DND-41 (cell line): ENCODE measurements at regions not wholly inside any gene's neighbourhood (a gene's known extent, or its start where the extent isn't known, plus 50 kb on each side); places are given as distances from the start of the nearest gene placed in this dataset.

ENCODE experiments used
- ATAC-seq: fragments of 200-7000 bp; cut with Tn5 transposase; 3 replicates; pipeline ENCODE4 v1.9.1; 2021; ENCODE audit warnings: low read depth; ENCODE audit not compliant: insufficient read depth
- DNase-seq: peaks from one replicate; pipeline ENCODE4 v3.0.0-alpha.2; 2020
- H2AFZ ChIP-seq: 2 replicates; pipeline ENCODE4 v1.6.0; 2012; ENCODE audit warnings: low read depth, low read length
- H3K27ac ChIP-seq: 2 replicates; pipeline ENCODE4 v1.5.1; 2012; ENCODE audit warnings: low read length, inconsistent platforms
- H3K27me3 ChIP-seq: fragments of 200-600 bp; sonication (generic); 2 replicates; pipeline ENCODE4 v1.6.0; 2012; ENCODE audit warnings: low read length, mild to moderate bottlenecking, inconsistent platforms; ENCODE audit not compliant: insufficient read depth, poor library complexity
- H3K36me3 ChIP-seq: 2 replicates; pipeline ENCODE4 v1.5.1; 2012; ENCODE audit warnings: low read length, inconsistent platforms; ENCODE audit not compliant: insufficient read depth
- H3K4me1 ChIP-seq: 2 replicates; pipeline ENCODE4 v1.5.1; 2012; ENCODE audit warnings: mild to moderate bottlenecking, low read length; ENCODE audit not compliant: insufficient read depth
- H3K4me2 ChIP-seq: 2 replicates; pipeline ENCODE4 v1.6.0; 2012; ENCODE audit warnings: mild to moderate bottlenecking, moderate library complexity, low read length, inconsistent platforms; ENCODE audit not compliant: insufficient read depth
- H3K4me3 ChIP-seq, 2 experiments: fragments of 200-600 bp in 1 of 2; shearing (Covaris generic) in 1 of 2; 2 replicates each; pipeline ENCODE4 v1.5.1; 2012 to 2016; ENCODE audit warnings: inconsistent platforms in 2 of 2, low read length in 2 of 2, mild to moderate bottlenecking in 2 of 2, low read depth in 1 of 2, moderate library complexity in 1 of 2
- H3K79me2 ChIP-seq: 2 replicates; pipeline ENCODE4 v1.6.0; 2012; ENCODE audit warnings: low read length, inconsistent platforms; ENCODE audit not compliant: insufficient read depth
- H3K9ac ChIP-seq: 2 replicates; pipeline ENCODE4 v1.6.0; 2012; ENCODE audit warnings: low read depth, mild to moderate bottlenecking, inconsistent platforms, low read length, moderate library complexity
- H3K9me3 ChIP-seq: 2 replicates; pipeline ENCODE4 v1.5.1; 2012; ENCODE audit warnings: low read length, moderate library complexity, mild to moderate bottlenecking, inconsistent platforms; ENCODE audit not compliant: insufficient read depth, severe bottlenecking
- H4K20me1 ChIP-seq: 2 replicates; pipeline ENCODE4 v1.6.0; 2012; ENCODE audit warnings: low read length; ENCODE audit not compliant: insufficient read depth
- CTCF ChIP-seq: IDR thresholded peaks from 2 replicates; pipeline ENCODE4 v1.5.1; 2012; ENCODE audit warnings: borderline replicate concordance, low read length, moderate library complexity, mild to moderate bottlenecking; ENCODE audit not compliant: poor library complexity, severe bottlenecking; ENCODE audit errors: extremely low read depth
- EZH2 ChIP-seq: IDR thresholded peaks from 3 replicates; pipeline ENCODE4 v1.6.1; 2012; ENCODE audit warnings: borderline replicate concordance, low read depth, mild to moderate bottlenecking, moderate library complexity, low read length, inconsistent platforms; ENCODE audit not compliant: severe bottlenecking

GRCh38 chr12:115657081-115658013, 620.1 kb downstream of the MED13L start:
- Histone ChIP-seq H2AFZ (no peak overlapping the region), H3K27ac (no peak overlapping the region), H3K4me1 (no peaks in the 10 kb centered on the region), H3K9ac (no peak overlapping the region), H3K9me3 (no peaks in the 10 kb centered on the region), H3K79me2 (no peaks in the 10 kb centered on the region), H3K27me3 (peaks cover 14% of the 10 kb centered on the region), H4K20me1 (no peaks in the 10 kb centered on the region), H3K36me3 (no peaks in the 10 kb centered on the region), H3K4me2 (no peak overlapping the region), H3K4me3 (no peak overlapping the region)
- DNase-seq (no peak), ATAC-seq (no peak)
- TF ChIP-seq CTCF (no peak), EZH2 (peak; percentile 37)

- no peaks in the 10 kb centered on the region for H3K9me3 ChIP-seq
- DNase-seq (no peak), ATAC-seq (no peak)
- no peak overlapping the region for H3K9ac ChIP-seq
- TF ChIP-seq EZH2 (no peak), CTCF (no peak)
- H3K27ac ChIP-seq, result no peak overlapping the region
- no peak overlapping the region for H3K4me2 ChIP-seq
- no peaks in the 10 kb centered on the region for H3K79me2 ChIP-seq
- H3K36me3 ChIP-seq, result no peaks in the 10 kb centered on the region
- peaks cover 12% of the 10 kb centered on the region for H3K27me3 ChIP-seq
- no peaks in the 10 kb centered on the region for H4K20me1 ChIP-seq
- no peaks in the 10 kb centered on the region for H3K4me1 ChIP-seq
- H2AFZ ChIP-seq, result no peak overlapping the region
- no peak overlapping the region for H3K4me3 ChIP-seq
Measured at GRCh38 chr12:115650026-115650425, 627.5 kb downstream of the MED13L start.

- Histone ChIP-seq H3K79me2 (no peaks in the 10 kb centered on the region), H3K4me1 (no peaks in the 10 kb centered on the region), H3K4me2 (no peak overlapping the region), H3K9ac (no peak overlapping the region), H3K27me3 (peaks cover 12% of the 10 kb centered on the region), H2AFZ (no peak overlapping the region), H3K4me3 (no peak overlapping the region), H3K27ac (no peak overlapping the region), H4K20me1 (no peaks in the 10 kb centered on the region), H3K9me3 (no peaks in the 10 kb centered on the region), H3K36me3 (no peaks in the 10 kb centered on the region)
- ATAC-seq (no peak), DNase-seq (no peak)
- no peak for TF ChIP-seq CTCF
- no peak for TF ChIP-seq EZH2
Measured at GRCh38 chr12:115648463-115648862, 629.0 kb downstream of the MED13L start.
